ENCODE measurements at regions not wholly inside any gene's neighbourhood (a gene's known extent, or its start where the extent isn't known, plus 50 kb on each side); places are given as distances from the start of the nearest gene placed in this dataset.

GRCh38 chr20:23254034-23254433 lies 96.6 kb upstream of the NXT1 start:
- peaks cover 0 to 4% (median 3%) of the 10 kb centered on the region in 3 donors for H3K27me3 Mint-ChIP-seq (ENCODE audit: low read depth in 3 of 3)
- no peaks in the 10 kb centered on the region for H3K4me1 Mint-ChIP-seq
- no peak for DNase-seq
- no peaks in the 10 kb centered on the region for H3K9me3 Mint-ChIP-seq
- H3K4me3 Mint-ChIP-seq = no peak overlapping the region
- H3K36me3 Mint-ChIP-seq = no peaks in the 10 kb centered on the region
- H3K27ac Mint-ChIP-seq = no peak overlapping the region

GRCh38 chr20:23253524-23253923 lies 97.1 kb upstream of the NXT1 start:
- Mint-ChIP-seq H3K9me3 (no peaks in the 10 kb centered on the region), H3K4me3 (no peak overlapping the region), H3K27ac (no peak overlapping the region), H3K36me3 (no peaks in the 10 kb centered on the region), H3K4me1 (no peaks in the 10 kb centered on the region), H3K27me3 (ENCODE audit: low read depth in 3 of 3) (peaks cover 0 to 4% (median 3%) of the 10 kb centered on the region in 3 donors)
- no peak for DNase-seq

- H3K4me1 Mint-ChIP-seq = no peaks in the 10 kb centered on the region
- peaks cover 0 to 3% (median 2%) of the 10 kb centered on the region in 3 donors for H3K27me3 Mint-ChIP-seq (ENCODE audit: low read depth in 3 of 3)
- no peak for DNase-seq
- no peaks in the 10 kb centered on the region for H3K9me3 Mint-ChIP-seq
- no peak overlapping the region for H3K4me3 Mint-ChIP-seq
- H3K27ac Mint-ChIP-seq = no peak overlapping the region
- H3K36me3 Mint-ChIP-seq = no peaks in the 10 kb centered on the region
These were observed 98.8 kb upstream of the NXT1 start for GRCh38 chr20:23251779-23252178.

- H3K27me3 Mint-ChIP-seq (ENCODE audit: low read depth in 3 of 3) = peaks cover 2 to 3% (median 2%) of the 10 kb centered on the region in 3 donors
These were observed 101.0 kb upstream of the NXT1 start for GRCh38 chr20:23249541-23249940.

GRCh38 chr20:23248461-23248882 lies 102.1 kb upstream of the NXT1 start:
- no peak overlapping the region for H3K4me3 Mint-ChIP-seq
- peaks cover 2 to 3% (median 2%) of the 10 kb centered on the region in 3 donors for H3K27me3 Mint-ChIP-seq (ENCODE audit: low read depth in 3 of 3)
- H3K9me3 Mint-ChIP-seq = no peaks in the 10 kb centered on the region

More at GRCh38 chr20:23249541-23249940, 101.0 kb upstream of the NXT1 start:
- Mint-ChIP-seq H3K4me1 (no peaks in the 10 kb centered on the region), H3K36me3 (no peaks in the 10 kb centered on the region), H3K9me3 (no peaks in the 10 kb centered on the region), H3K4me3 (no peak overlapping the region), H3K27ac (no peak overlapping the region)
- no peak for DNase-seq

GRCh38 chr20:23246717-23247664 lies 103.6 kb upstream of the NXT1 start:
- H3K4me3 Mint-ChIP-seq = no peak overlapping the region
- H3K9me3 Mint-ChIP-seq = no peaks in the 10 kb centered on the region
- H3K36me3 Mint-ChIP-seq = no peaks in the 10 kb centered on the region
- no peak overlapping the region for H3K27ac Mint-ChIP-seq
- H3K27me3 Mint-ChIP-seq (ENCODE audit: low read depth in 3 of 3) = peaks cover 1 to 4% (median 2%) of the 10 kb centered on the region in 3 donors
- DNase-seq = no peak
- no peaks in the 10 kb centered on the region for H3K4me1 Mint-ChIP-seq

More at GRCh38 chr20:23248461-23248882, 102.1 kb upstream of the NXT1 start:
- Mint-ChIP-seq H3K4me1 (no peaks in the 10 kb centered on the region), H3K27ac (no peak overlapping the region), H3K36me3 (no peaks in the 10 kb centered on the region)
- DNase-seq = no peak

GRCh38 chr20:23245553-23246181 lies 104.9 kb upstream of the NXT1 start:
- H3K27ac Mint-ChIP-seq = no peak overlapping the region
- peak in 2 of 3 donors; percentile 3 to 18 for DNase-seq

GRCh38 chr20:23244916-23245552 lies 105.6 kb upstream of the NXT1 start:
- H3K4me1 Mint-ChIP-seq = no peaks in the 10 kb centered on the region
- H3K9me3 Mint-ChIP-seq = no peaks in the 10 kb centered on the region
- no peaks in the 10 kb centered on the region for H3K36me3 Mint-ChIP-seq
- no peak overlapping the region for H3K27ac Mint-ChIP-seq
- no peak for DNase-seq
- no peak overlapping the region for H3K4me3 Mint-ChIP-seq
- H3K27me3 Mint-ChIP-seq (ENCODE audit: low read depth in 3 of 3) = peaks cover 0 to 8% (median 2%) of the 10 kb centered on the region in 3 donors

More at GRCh38 chr20:23245553-23246181, 104.9 kb upstream of the NXT1 start:
- Mint-ChIP-seq H3K9me3 (no peaks in the 10 kb centered on the region), H3K27me3 (ENCODE audit: low read depth in 3 of 3) (peaks cover 0 to 7% (median 2%) of the 10 kb centered on the region in 3 donors), H3K4me1 (no peaks in the 10 kb centered on the region), H3K36me3 (no peaks in the 10 kb centered on the region), H3K4me3 (no peak overlapping the region)

GRCh38 chr20:23244156-23244915 lies 106.3 kb upstream of the NXT1 start:
- Mint-ChIP-seq H3K36me3 (no peaks in the 10 kb centered on the region), H3K4me1 (no peaks in the 10 kb centered on the region), H3K27me3 (ENCODE audit: low read depth in 3 of 3) (peaks cover 0 to 12% (median 4%) of the 10 kb centered on the region in 3 donors), H3K27ac (no peak overlapping the region), H3K4me3 (no peak overlapping the region), H3K9me3 (peaks cover 0 to 4% (median 0%) of the 10 kb centered on the region in 6 donors)
- no peak for DNase-seq

- Mint-ChIP-seq H3K27ac (no peak overlapping the region), H3K27me3 (ENCODE audit: low read depth in 3 of 3) (peaks cover 1 to 12% (median 4%) of the 10 kb centered on the region in 3 donors), H3K4me1 (no peaks in the 10 kb centered on the region), H3K36me3 (no peaks in the 10 kb centered on the region), H3K4me3 (no peak overlapping the region), H3K9me3 (peaks cover 0 to 6% (median 0%) of the 10 kb centered on the region in 6 donors)
- DNase-seq = no peak
These were observed 106.8 kb upstream of the NXT1 start for GRCh38 chr20:23243791-23244155.

GRCh38 chr20:23242556-23243180 lies 107.9 kb upstream of the NXT1 start:
- no peaks in the 10 kb centered on the region for H3K4me1 Mint-ChIP-seq
- DNase-seq = no peak
- no peak overlapping the region for H3K27ac Mint-ChIP-seq
- peaks cover 0 to 6% (median 0%) of the 10 kb centered on the region in 6 donors for H3K9me3 Mint-ChIP-seq
- H3K4me3 Mint-ChIP-seq = no peak overlapping the region
- no peaks in the 10 kb centered on the region for H3K36me3 Mint-ChIP-seq
- peaks cover 1 to 12% (median 4%) of the 10 kb centered on the region in 3 donors for H3K27me3 Mint-ChIP-seq (ENCODE audit: low read depth in 3 of 3)

- no peak overlapping the region for H3K27ac Mint-ChIP-seq
- H3K4me3 Mint-ChIP-seq = no peak overlapping the region
- no peaks in the 10 kb centered on the region for H3K36me3 Mint-ChIP-seq
- peaks cover 0 to 6% (median 0%) of the 10 kb centered on the region in 6 donors for H3K9me3 Mint-ChIP-seq
- peaks cover 1 to 12% (median 4%) of the 10 kb centered on the region in 3 donors for H3K27me3 Mint-ChIP-seq (ENCODE audit: low read depth in 3 of 3)
- DNase-seq = no peak
- no peaks in the 10 kb centered on the region for H3K4me1 Mint-ChIP-seq
These were observed 108.5 kb upstream of the NXT1 start for GRCh38 chr20:23242104-23242503.

- Mint-ChIP-seq H3K27me3 (ENCODE audit: low read depth in 3 of 3) (peaks cover 1 to 10% (median 3%) of the 10 kb centered on the region in 3 donors), H3K4me1 (no peaks in the 10 kb centered on the region), H3K27ac (no peak overlapping the region), H3K4me3 (no peak overlapping the region), H3K9me3 (peaks cover 0 to 6% (median 0%) of the 10 kb centered on the region in 6 donors), H3K36me3 (no peaks in the 10 kb centered on the region)
- DNase-seq = no peak
These were observed 109.2 kb upstream of the NXT1 start for GRCh38 chr20:23241416-23241815.
